Adipocyte (in vitro differentiated cells): ENCODE measurements at regions not wholly inside any gene's neighbourhood (a gene's known extent, or its start where the extent isn't known, plus 50 kb on each side); places are given as distances from the start of the nearest gene placed in this dataset.

Experiments used
- DNase-seq: peaks from one replicate; pipeline ENCODE4 v3.0.0-alpha.2; 2015; ENCODE audit warnings: low read depth
- H3K27me3 ChIP-seq: replicated peaks from 2 replicates; pipeline ENCODE4 v1.7.0; 2013; ENCODE audit warnings: mild to moderate bottlenecking, low read length, moderate library complexity; ENCODE audit not compliant: control insufficient read depth, insufficient read depth
- H3K36me3 ChIP-seq: 2 replicates; pipeline ENCODE4 v1.7.0; 2013; ENCODE audit warnings: low read length, mild to moderate bottlenecking, moderate library complexity; ENCODE audit not compliant: control insufficient read depth, insufficient read depth, severe bottlenecking
- H3K4me1 ChIP-seq: 2 replicates; pipeline ENCODE4 v1.7.0; 2013; ENCODE audit warnings: mild to moderate bottlenecking, low read length, moderate library complexity; ENCODE audit not compliant: control insufficient read depth, insufficient read depth
- H3K4me3 ChIP-seq: 2 replicates; pipeline ENCODE4 v1.7.0; 2013; ENCODE audit warnings: mild to moderate bottlenecking, low read length, moderate library complexity
- H3K9ac ChIP-seq: 2 replicates; pipeline ENCODE4 v1.7.0; 2013; ENCODE audit warnings: mild to moderate bottlenecking, low read length, moderate library complexity
- H3K9me3 ChIP-seq: 2 replicates; pipeline ENCODE4 v1.7.0; 2013; ENCODE audit warnings: mild to moderate bottlenecking, low read length, moderate library complexity; ENCODE audit not compliant: control insufficient read depth

GRCh38 chr1:72586023-72586685 lies 303.8 kb upstream of the NEGR1 start:
- no peak for DNase-seq
- H3K27me3 ChIP-seq, result no peaks in the 10 kb centered on the region
- no peaks in the 10 kb centered on the region for H3K9me3 ChIP-seq
- H3K4me3 ChIP-seq, result no peak overlapping the region
- H3K9ac ChIP-seq, result no peak overlapping the region
- H3K4me1 ChIP-seq, result no peaks in the 10 kb centered on the region
- no peaks in the 10 kb centered on the region for H3K36me3 ChIP-seq

- H3K27me3 ChIP-seq, result no peaks in the 10 kb centered on the region
- no peak overlapping the region for H3K9ac ChIP-seq
- no peaks in the 10 kb centered on the region for H3K9me3 ChIP-seq
- H3K4me1 ChIP-seq, result no peaks in the 10 kb centered on the region
- DNase-seq, result no peak
- H3K36me3 ChIP-seq, result no peaks in the 10 kb centered on the region
- no peak overlapping the region for H3K4me3 ChIP-seq
Measured at GRCh38 chr1:72579629-72580028, 297.3 kb upstream of the NEGR1 start.

- H3K4me1 ChIP-seq, result peaks cover 9% of the 10 kb centered on the region
- no peaks in the 10 kb centered on the region for H3K27me3 ChIP-seq
- no peak overlapping the region for H3K4me3 ChIP-seq
- no peaks in the 10 kb centered on the region for H3K36me3 ChIP-seq
- DNase-seq, result no peak
- H3K9me3 ChIP-seq, result no peaks in the 10 kb centered on the region
- no peak overlapping the region for H3K9ac ChIP-seq
Measured at GRCh38 chr1:72570815-72571214, 288.5 kb upstream of the NEGR1 start.

- Histone ChIP-seq H3K4me3 (no peak overlapping the region), H3K9me3 (no peaks in the 10 kb centered on the region), H3K27me3 (no peaks in the 10 kb centered on the region), H3K4me1 (peaks cover 9% of the 10 kb centered on the region), H3K9ac (no peak overlapping the region), H3K36me3 (no peaks in the 10 kb centered on the region)
- DNase-seq, result no peak
Measured at GRCh38 chr1:72568113-72568512, 285.8 kb upstream of the NEGR1 start.

- no peak overlapping the region for H3K4me3 ChIP-seq
- H3K4me1 ChIP-seq, result peaks cover 9% of the 10 kb centered on the region
- no peaks in the 10 kb centered on the region for H3K9me3 ChIP-seq
- no peaks in the 10 kb centered on the region for H3K27me3 ChIP-seq
- H3K9ac ChIP-seq, result no peak overlapping the region
- DNase-seq, result peak; percentile 85
- H3K36me3 ChIP-seq, result no peaks in the 10 kb centered on the region
Measured at GRCh38 chr1:72567521-72567920, 285.2 kb upstream of the NEGR1 start.

- H3K9me3 ChIP-seq, result no peaks in the 10 kb centered on the region
- DNase-seq, result no peak
- H3K9ac ChIP-seq, result no peak overlapping the region
- peaks cover 9% of the 10 kb centered on the region for H3K4me1 ChIP-seq
- no peaks in the 10 kb centered on the region for H3K36me3 ChIP-seq
- H3K4me3 ChIP-seq, result no peak overlapping the region
- H3K27me3 ChIP-seq, result no peaks in the 10 kb centered on the region
Measured at GRCh38 chr1:72564749-72565148, 282.4 kb upstream of the NEGR1 start.

- peak; percentile 56 for DNase-seq
- Histone ChIP-seq H3K36me3 (no peaks in the 10 kb centered on the region), H3K4me1 (no peaks in the 10 kb centered on the region), H3K9me3 (no peaks in the 10 kb centered on the region), H3K4me3 (no peak overlapping the region), H3K9ac (no peak overlapping the region), H3K27me3 (no peaks in the 10 kb centered on the region)
Measured at GRCh38 chr1:72557446-72558049, 275.2 kb upstream of the NEGR1 start.

GRCh38 chr1:72547412-72547811 lies 265.1 kb upstream of the NEGR1 start:
- DNase-seq, result no peak
- H3K27me3 ChIP-seq, result no peaks in the 10 kb centered on the region
- H3K9ac ChIP-seq, result no peak overlapping the region
- no peaks in the 10 kb centered on the region for H3K4me1 ChIP-seq
- H3K4me3 ChIP-seq, result peak overlapping the region; percentile 60
- H3K36me3 ChIP-seq, result no peaks in the 10 kb centered on the region
- no peaks in the 10 kb centered on the region for H3K9me3 ChIP-seq

- Histone ChIP-seq H3K4me1 (no peaks in the 10 kb centered on the region), H3K4me3 (no peak overlapping the region), H3K9ac (no peak overlapping the region), H3K27me3 (no peaks in the 10 kb centered on the region), H3K9me3 (no peaks in the 10 kb centered on the region), H3K36me3 (no peaks in the 10 kb centered on the region)
- no peak for DNase-seq
Measured at GRCh38 chr1:72540674-72541073, 258.3 kb upstream of the NEGR1 start.

- H3K4me3 ChIP-seq, result no peak overlapping the region
- H3K27me3 ChIP-seq, result no peaks in the 10 kb centered on the region
- no peaks in the 10 kb centered on the region for H3K4me1 ChIP-seq
- peaks cover 4% of the 10 kb centered on the region for H3K9me3 ChIP-seq
- H3K9ac ChIP-seq, result no peak overlapping the region
- no peaks in the 10 kb centered on the region for H3K36me3 ChIP-seq
- DNase-seq, result no peak
Measured at GRCh38 chr1:72535470-72535869, 253.1 kb upstream of the NEGR1 start.

GRCh38 chr1:72530646-72531045 lies 248.3 kb upstream of the NEGR1 start:
- no peak for DNase-seq
- Histone ChIP-seq H3K4me1 (no peaks in the 10 kb centered on the region), H3K4me3 (no peak overlapping the region), H3K9me3 (peaks cover 11% of the 10 kb centered on the region), H3K27me3 (no peaks in the 10 kb centered on the region), H3K36me3 (no peaks in the 10 kb centered on the region), H3K9ac (no peak overlapping the region)

GRCh38 chr1:72526926-72527325 lies 244.6 kb upstream of the NEGR1 start:
- Histone ChIP-seq H3K9ac (no peak overlapping the region), H3K9me3 (peaks cover 11% of the 10 kb centered on the region), H3K36me3 (no peaks in the 10 kb centered on the region), H3K27me3 (no peaks in the 10 kb centered on the region), H3K4me3 (no peak overlapping the region), H3K4me1 (no peaks in the 10 kb centered on the region)
- no peak for DNase-seq
